ENCODE measurements at regions not wholly inside any gene's neighbourhood (a gene's known extent, or its start where the extent isn't known, plus 50 kb on each side); places are given as distances from the start of the nearest gene placed in this dataset.
"Not testable (repeated sequence)": the region's sequence is repeated elsewhere in the genome, so short reads cannot be mapped to it uniquely, and the experiment has no call there.

DNA sequence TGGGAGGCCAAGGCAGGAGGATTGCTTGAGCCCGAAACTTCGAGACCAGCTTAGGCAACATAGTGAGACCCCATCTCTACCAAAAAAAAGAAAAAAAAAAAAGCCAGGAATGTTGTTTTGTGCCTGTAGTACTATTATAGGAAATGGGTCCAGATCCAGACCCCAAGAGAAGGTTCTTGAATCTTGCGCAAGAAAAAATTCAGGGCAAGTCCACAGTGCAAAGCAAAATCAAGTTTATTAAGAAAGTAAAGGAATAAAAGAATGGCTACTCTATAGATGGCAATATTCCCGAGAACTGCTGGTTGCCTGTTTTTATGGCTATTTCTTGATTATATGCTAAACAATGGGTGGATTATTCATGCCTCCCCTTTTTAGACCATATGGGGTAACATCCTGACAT, 51.2 kb upstream of the RDX start:
- no peak for DNase-seq (ENCODE audit: low read depth, low spot score)

DNA sequence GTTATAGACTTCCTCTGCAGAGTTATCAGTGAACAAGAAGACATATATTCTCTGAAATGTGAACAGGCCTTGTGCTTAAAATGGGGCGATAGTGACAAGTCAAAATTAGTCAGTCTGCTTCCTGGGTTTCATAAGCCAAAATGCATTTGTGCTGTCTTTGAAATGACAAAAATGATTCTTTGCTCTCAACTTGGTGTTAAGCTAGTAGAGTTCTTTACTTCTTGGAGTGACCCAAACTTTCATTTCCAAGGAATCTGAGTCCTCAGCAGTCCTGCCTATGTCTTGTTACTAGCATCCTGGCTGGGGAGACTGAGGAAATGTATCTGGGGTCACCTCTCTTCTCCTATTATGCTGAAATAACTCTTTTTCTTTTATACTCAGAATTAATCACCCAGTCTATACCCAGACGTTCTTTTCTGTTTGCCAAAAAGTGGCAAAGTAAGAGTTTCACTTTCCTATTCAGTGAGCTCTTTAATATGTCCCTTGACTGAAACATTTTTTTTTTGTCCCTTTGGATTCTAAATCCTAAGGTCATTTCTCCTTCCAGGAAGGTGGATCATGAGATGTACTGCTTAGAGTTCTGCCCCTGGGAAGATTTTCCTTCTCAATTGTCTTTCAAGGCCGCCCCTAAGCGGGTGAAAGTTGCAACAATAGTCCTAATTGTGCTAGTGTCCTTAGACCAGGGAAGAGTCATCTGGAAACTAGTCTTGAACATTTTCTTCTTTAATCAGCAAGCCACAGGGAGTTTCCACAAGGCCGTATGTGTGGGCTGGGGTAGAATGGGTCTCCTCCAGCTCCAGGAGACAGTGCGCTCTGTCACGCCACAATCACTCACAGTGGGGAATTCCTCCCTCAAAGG, 53.0 kb upstream of the RDX start:
- DNase-seq (ENCODE audit: low read depth, low spot score), result peak; percentile 28

DNA sequence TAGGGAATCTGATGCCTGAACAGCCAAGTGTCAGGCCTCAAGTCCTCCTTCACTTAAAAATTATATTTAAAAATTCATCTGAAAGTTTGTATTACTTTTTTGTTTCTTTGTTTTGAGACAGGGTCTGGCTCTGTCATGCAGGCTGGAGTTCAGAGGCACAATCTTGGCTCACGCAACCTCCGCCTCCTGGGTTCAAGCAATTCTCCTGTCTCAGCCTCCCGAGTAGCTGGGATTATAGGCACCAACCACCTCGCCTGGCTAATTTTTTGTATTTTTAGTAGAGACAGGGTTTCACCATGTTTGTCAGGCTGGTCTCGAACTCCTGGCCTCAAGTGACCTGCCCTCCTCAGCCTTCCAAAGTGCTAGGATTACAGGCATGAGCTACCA, 53.6 kb upstream of the RDX start:
- not testable (repeated sequence) for DNase-seq (ENCODE audit: low read depth, low spot score)

DNA sequence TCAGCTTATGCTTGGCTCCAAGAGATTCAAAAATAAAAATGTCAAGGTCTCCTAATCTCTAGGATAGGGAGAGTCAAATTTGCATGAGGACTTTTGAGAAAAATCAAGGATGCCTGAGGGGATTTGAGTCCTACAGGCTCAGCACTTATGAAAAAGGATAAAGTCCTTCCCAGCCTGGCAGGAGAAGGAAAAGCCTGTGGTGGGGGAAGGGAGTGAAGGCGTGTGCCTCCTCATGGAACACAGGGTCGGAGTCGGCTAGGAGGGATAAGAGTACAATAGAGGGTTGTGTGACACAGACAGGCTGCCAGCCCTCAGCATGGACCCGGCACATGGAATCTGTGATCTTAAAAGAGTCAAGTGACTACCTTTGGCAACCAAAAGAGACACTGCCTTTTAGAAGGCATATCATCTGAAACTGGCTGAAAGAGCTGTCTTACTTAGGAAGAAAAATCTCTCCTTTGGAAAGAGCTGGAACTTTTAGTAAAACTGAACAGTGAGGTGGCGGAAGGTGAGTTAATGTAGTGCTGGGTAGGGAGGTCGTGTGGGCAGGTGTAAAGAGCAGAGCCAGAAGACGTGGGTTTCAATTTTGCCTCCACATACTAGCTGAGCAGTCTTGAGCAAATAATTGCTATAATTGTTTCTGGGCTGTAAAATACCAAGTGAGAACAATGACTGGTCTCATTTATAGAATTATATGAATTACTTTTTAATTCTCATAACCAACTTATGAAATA, 58.8 kb upstream of the RDX start:
- DNase-seq (ENCODE audit: low read depth, low spot score), result peak; percentile 55

DNA sequence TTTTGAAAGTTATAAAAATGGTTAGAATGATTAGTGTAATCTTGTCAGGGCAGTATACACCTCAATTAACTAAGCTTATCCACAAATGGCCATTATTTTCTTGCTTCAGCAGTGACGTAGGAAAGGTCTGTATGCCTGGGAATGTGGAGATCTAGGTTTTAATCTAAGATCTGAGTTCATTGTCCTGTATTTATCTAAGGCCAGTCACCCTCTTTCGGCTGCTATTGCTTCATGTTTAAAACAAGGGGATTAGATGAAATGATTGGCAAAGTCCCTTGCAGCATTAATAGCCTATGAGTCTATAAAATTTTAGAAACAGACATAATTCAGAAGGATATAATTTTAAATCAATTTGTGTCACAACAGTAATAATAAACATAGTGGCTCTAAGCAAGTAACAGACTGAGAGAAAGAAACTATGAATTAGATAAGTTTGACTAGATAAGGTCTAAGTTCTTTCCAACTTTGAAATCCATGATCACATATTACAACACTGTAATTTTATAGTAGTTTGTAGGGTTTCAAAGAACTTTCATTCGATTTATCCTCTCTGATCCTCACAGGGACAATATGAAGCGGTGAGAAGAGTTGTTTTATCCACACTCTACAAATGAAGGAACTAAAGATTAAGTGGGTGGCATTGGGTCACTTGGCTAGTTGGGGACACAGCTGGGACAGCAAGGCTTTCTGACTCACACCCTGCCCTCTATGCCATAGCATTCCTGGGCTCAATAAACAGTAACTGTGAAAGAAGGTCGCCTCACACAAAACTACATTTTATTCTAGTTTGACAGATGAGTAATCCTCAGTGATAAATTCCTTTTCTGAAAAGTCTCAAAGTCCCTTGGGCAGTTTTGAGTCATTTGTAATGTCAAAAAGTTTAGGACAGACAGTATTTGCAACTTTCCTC, 60.6 kb upstream of the RDX start:
- peak; percentile 14 for DNase-seq (ENCODE audit: low read depth, low spot score)

DNA sequence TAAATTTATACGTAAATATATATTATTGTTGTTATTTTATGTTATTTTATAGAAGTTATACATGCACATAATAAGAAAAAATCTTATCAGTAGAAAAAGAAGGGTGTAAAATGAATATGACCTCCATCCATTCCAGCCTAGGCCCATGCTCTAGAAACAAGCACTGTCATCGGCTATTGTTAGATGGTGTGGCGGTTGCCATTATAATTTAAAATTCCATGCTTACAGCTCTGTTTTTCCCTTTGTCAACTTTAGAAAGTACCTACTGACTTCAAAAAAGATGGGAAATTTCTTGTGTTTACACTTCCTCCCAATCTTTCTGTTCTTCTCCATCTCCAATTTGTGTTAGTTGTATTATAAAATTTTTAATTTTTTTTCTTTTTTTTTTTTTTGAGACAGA, 61.9 kb upstream of the RDX start:
- no peak for DNase-seq (ENCODE audit: low read depth, low spot score)

DNA sequence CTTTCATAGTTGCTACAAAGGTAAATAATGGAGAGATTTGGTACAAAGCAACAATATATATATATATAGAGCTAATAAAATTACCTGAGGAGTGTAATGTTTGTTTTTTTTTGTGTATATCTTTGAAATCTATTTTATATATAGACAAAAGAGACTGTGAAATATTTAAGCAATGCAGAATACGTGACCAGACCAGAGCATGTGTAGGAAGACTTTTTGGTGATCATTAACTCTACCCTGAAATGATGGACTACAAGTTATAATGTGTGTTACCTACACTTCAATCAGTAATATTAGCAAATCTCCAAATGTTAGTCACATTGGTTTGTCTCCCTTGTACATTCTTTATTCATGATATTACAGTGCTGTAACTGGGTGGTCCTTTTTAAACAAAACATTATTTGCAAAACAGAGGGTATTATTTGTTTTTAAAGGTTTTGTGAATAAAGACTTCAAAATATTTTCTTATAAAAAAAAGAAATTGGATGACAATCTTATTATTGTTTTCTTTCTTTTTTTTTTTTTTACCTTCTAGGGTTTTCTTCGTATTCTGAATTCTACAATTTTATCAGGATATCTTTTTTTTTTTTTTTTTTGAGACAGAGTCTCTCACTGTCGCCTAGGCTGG, 64.5 kb upstream of the RDX start:
- DNase-seq (ENCODE audit: low read depth, low spot score), result not testable (repeated sequence)

DNA sequence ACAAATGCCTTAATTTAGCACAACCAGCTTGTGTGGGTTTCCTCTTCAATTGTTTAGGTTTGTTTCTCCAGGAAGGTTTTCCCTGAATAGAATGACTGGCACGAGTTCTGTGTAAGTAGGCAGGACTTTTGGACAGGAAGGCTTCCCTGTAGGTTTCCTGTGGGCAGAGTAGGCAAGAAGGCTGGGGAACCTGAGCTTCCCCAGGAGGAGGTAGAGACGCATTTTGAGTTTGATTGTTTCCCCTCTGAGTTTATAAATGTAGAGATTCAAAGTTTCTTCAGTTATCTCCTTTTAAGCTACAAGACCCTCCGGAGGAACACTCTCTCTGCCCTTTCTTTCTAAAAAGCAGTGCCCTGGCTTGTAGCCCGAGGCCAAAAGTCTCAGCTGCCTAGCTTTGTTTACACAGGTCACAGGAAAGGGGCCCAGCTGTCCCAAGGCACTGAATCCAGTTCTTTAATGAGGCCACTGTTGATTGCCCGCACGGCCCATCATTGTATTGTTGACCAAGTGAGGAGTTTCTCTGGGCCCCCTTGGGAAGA, 66.6 kb upstream of the RDX start:
- peak; percentile 94 for DNase-seq (ENCODE audit: low read depth, low spot score)

DNA sequence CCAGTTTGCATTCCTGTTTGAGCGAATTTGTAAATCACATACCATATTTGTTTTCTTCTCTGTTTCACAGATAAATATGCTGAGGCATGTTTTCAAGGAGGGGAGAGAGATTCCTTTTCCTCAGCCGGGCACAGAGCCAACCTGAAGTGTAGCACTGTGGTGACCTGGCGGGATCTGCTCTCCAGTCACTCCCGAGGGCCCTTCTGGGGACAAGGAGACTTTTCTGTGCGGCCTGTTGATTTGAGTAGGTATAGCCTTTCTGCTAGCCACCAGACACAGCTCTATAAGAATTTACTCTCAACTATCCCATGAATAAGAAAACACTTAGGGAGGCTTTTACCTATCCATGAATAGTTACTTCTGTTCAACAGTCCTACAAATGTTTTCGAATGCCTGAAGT, 63.5 kb upstream of the FDX1 start:
- no peak for DNase-seq (ENCODE audit: low read depth, low spot score)

DNA sequence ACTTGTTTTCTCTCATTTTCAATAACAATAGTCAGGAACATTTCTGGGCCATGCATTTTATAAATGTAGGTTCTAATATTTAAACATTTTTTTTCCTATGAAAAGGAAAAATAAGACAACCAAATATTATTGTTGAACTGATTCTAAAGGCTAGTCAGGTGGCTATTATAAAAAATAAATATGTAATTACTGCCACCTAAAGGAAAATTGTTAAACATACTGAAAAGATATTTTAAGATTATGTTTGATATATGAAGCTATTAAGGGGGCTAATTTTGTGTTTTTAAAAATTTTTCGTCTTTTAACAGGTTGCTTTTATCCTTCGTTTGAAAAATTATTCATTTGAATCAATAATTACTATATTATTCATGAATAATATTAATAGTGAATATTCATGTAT, 62.2 kb upstream of the FDX1 start:
- no peak for DNase-seq (ENCODE audit: low read depth, low spot score)

DNA sequence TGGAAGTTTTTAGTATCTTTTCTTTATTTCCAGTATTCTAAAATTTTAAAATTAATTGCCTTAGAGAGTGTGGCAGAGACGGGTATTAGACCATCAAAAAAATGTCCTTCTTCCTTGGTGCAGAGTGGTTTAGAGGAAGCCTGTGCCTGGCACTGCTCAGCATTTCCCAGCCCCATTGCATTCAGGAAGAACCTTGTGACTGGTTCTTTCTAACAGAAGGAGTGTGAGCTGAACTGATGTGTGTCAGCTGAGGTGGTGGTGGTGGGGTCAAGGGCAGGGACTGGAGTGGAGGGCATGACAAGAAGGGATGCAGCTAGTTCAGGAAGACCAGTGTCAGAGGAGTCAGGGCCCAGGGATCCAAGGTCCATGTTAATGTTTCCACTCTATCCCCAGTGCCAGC, 58.7 kb upstream of the FDX1 start:
- no peak for DNase-seq (ENCODE audit: low read depth, low spot score)

DNA sequence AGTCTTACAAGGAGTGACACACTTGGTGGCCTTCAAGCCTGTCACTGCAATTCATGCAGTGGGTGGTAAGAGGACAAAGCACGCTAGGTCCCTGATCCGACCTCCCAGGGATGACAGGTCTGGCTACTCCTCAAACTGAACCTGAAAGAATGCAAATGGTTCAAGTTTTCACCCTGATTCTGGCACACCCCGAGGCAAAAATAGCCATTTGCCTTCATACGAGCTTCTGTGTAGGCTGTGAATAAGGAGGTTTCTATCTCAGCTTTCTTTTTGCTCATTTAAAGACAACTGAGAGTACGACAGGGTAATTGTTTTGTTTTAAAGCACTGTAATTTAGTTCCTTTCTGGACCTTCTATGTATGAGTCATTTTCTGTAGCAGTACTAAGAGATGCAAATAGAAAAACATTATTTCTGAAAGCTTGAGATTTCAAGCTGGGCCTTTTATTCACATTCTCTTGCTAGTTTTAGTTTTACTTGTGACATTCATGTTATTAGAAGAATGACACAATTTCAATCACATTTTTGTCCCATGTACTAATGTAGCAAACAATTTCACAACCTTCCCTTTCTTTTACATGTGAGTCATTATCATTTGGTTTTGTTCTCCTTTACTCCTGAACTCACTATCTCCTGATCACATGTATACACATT, 56.6 kb upstream of the FDX1 start:
- peak; percentile 44 for DNase-seq (ENCODE audit: low read depth, low spot score)

DNA sequence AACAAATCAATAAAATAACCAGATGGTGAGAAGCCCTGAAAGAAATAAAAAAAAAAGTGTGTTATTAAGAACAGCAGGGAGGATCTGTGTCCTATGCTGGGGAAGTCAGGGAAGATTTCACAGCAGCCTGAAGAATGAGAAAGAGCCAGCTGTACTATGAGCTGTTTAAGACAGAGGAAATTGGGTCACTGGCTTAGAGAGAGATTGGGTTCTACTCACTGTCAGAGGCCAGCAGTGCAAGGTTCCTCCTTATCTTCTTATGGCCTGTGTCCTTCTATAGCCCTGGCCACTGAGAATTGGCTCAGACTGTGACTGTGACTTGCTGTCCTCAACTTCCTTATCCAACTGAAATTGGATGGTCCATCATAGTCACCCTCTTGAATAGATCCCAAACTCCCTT, 54.8 kb upstream of the FDX1 start:
- no peak for DNase-seq (ENCODE audit: low read depth, low spot score)

DNA sequence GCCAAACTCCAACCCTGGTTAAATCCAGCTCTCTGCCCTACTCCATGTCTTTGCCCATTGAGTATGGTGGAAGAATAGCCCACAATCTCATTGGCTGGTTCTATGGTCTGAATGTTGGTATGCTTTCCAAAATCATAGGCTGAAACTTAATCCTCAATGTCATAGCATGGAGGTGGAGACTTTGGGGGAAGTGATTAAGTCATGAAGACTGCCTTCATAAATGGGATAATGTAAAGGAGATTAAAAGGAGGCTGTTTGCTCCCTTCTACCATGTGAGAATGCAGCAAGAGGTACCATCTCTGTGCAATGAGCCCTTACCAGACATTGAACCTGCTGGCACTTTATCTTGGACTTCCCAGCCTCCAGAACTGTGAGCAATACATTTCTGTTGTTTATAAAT, 54.4 kb upstream of the FDX1 start:
- DNase-seq (ENCODE audit: low read depth, low spot score), result no peak

DNA sequence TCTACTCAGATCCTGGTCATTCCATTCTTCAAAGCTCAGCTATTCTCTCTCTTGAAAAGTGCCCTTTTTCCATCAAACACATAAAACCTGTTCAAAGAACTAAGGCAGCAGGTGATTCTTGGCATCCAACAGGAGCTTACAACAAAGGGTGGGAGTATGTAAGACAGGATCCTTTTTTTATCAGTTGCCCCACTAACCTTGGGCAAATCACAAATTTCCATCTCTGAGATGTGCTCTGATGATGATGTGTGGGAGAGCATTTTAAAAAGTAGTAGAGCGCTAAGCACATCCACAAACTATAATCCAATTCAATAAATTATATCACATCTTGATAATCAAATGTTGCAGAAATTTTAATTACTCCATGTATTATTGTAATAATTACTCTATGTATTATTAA, 53.7 kb upstream of the FDX1 start:
- DNase-seq (ENCODE audit: low read depth, low spot score), result no peak

DNA sequence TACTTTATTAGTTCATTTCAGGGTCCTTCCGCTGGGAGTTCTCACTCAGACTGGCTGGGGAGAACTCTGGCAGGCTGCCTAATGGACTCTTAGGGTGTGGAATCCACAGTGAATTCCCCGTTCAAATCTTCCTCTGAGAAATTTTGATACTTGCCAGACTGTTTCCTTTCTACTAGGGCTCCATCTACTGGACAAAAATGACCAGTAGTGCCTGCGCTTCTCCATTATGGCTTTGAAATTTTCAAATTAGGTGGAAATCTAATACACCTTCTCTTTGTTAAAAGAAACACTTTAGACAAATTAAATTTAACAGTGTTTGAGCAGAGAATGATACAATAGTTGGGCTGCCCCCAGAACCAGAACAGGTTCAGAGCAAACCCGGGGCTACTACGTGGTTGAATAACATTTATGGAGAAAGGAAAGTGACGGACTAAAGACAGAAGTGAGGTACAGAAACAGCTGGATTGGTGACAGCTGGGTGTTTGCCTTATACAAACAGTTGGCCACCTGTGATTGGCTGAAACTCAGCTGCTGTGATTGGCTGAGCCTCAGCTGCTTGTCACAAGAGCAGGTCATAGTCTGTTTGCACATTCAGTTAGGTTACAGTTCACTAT, 52.9 kb upstream of the FDX1 start:
- DNase-seq (ENCODE audit: low read depth, low spot score), result peak; percentile 84

DNA sequence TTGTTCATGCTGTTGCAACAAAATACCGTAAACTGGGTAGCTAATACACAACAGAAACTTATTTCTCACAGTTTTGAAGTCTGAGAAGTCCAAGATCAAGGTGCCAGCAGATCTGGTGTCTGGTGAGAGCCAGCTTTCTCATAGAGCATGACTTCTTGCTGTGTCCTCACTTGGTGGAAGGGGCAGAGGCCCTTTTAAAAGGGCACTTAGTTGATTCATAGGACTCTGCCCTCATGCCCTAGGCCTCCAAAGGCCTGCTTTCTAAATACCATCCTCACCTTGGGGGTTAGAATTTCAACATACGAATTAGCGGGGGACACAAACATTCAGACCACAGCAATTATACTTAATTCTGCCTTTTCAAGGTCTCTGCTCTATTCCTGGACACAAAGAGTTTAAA, 52.3 kb upstream of the FDX1 start:
- no peak for DNase-seq (ENCODE audit: low read depth, low spot score)

DNA sequence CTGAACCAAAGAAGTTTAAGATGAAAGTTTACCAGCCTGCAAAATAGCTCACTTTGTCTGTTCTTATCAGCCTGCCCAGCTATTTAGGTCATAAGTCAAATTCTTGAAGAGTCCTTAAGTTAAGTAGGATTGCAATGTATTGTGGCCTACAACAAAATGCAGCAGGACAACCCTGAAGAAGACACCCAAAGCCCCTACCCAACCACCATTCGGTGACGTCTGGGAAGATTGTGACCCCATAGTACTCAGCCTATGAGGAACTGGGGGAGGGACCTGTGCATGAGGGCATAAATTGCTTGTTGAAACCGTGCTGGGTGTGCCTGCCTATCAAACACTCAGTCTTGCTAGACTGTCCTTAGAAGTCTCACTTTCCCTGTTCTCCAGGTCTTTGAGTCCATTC, 50.5 kb upstream of the FDX1 start:
- DNase-seq (ENCODE audit: low read depth, low spot score), result no peak

DNA sequence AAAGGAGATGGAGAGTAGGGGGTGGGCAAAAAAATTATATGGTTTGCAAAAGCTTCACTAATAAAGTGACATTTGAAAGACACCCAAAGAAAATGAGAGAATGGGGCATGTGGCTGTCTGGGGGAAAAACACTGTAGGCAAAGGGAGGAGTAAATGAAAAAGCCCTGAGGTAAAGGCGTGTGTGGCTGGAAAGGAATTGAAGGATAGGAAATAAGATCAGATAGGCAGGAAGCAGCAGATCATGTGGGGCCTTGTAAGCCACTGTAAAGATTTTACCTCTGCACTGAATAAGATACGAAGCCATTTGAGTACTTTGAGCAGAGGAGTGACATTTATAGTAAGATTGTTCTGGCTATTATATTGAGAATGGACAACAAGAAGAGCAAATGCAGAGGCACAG, 49.8 kb upstream of the FDX1 start:
- DNase-seq (ENCODE audit: low read depth, low spot score), result no peak

Measured in ELF-1 (cell line).